HepG2 (cell line): ENCODE measurements at regions not wholly inside any gene's neighbourhood (a gene's known extent, or its start where the extent isn't known, plus 50 kb on each side); places are given as distances from the start of the nearest gene placed in this dataset.

Source experiments
- ATAC-seq: fragments of 200-7000 bp; cut with Tn5 transposase; 3 replicates; pipeline ENCODE4 v1.9.1; 2020; ENCODE audit warnings: mild to moderate bottlenecking, moderate library complexity
- BruUV-seq: library from RNA; stranded (reverse); fragments of 400-500 nt; replicated peaks from 2 replicates; lab custom pipeline; 2021; lab: Mats Ljungman, UMichigan
- CTCF ChIA-PET: fragments of 300-600 bp; formaldehyde crosslinking; extraction: SDS; loops from one replicate; lab custom pipeline; 2021; ENCODE audit warnings: low total read pairs, inconsistent platforms, low intra/inter-chr PET ratio; lab: Yijun Ruan, JAX
- POLR2A ChIA-PET: fragments of 350-600 bp; sonication (Branson Sonifier 250); formaldehyde crosslinking; loops from one replicate; lab custom pipeline; 2020; ENCODE audit warnings: antibody characterized with exemption, inconsistent platforms; lab: Yijun Ruan, JAX
- DNase-seq: peaks from one replicate; pipeline ENCODE4 v3.0.0-alpha.2; 2015; ENCODE audit warnings: low spot score
- FAIRE-seq: peaks from 3 replicates; lab custom pipeline; 2011; peaks lifted over from hg19 to GRCh38; lab: Jason Lieb, UNC
- H2AFZ ChIP-seq: one replicate; pipeline ENCODE4 v1.6.1; 2011; ENCODE audit warnings: low read length, inconsistent platforms
- H3K27ac ChIP-seq: fragments of 300-600 bp; 3 replicates; pipeline ENCODE4 v1.8.0; 2011; ENCODE audit warnings: mixed run types, mild to moderate bottlenecking, mixed read lengths, low read length, inconsistent platforms; ENCODE audit not compliant: insufficient read depth; ENCODE audit errors: extremely low read length
- H3K27me3 ChIP-seq, 2 experiments: fragments of 200-600 bp in 1 of 2; 2 replicates in 1 of 2; 3 replicates in 1 of 2; pipeline versions ENCODE4 v1.6.0 to v1.8.0; 2011; ENCODE audit warnings: low read length in 2 of 2, mild to moderate bottlenecking in 2 of 2, moderate library complexity in 2 of 2, inconsistent platforms in 1 of 2; ENCODE audit not compliant: insufficient read depth in 2 of 2, control insufficient read depth in 1 of 2
- H3K36me3 ChIP-seq, 2 experiments: fragments of 200-600 bp in 1 of 2; replicated peaks in 1 of 2; 2 replicates in 1 of 2; 3 replicates in 1 of 2; pipeline versions ENCODE4 v1.5.1 to v1.8.0; 2011; ENCODE audit warnings: low read length in 2 of 2, inconsistent platforms in 1 of 2; ENCODE audit not compliant: insufficient read depth in 2 of 2, control insufficient read depth in 1 of 2
- H3K4me1 ChIP-seq: 2 replicates; pipeline ENCODE4 v1.5.1; 2012; ENCODE audit warnings: low read length, inconsistent platforms; ENCODE audit not compliant: insufficient read depth
- H3K4me2 ChIP-seq: 2 replicates; pipeline ENCODE4 v1.6.0; 2011; ENCODE audit warnings: low read depth, low read length, inconsistent platforms
- H3K4me3 ChIP-seq, 3 experiments: fragments of 200-600 bp in 1 of 3; sonication (generic), shearing (Covaris generic) in 1 of 3; replicated peaks in 1 of 3; 2 replicates each; pipeline ENCODE4 v1.5.1; 2011 to 2016; ENCODE audit warnings: low read length in 3 of 3, inconsistent platforms in 2 of 3, low read depth in 2 of 3, mild to moderate bottlenecking in 2 of 3, control low read depth in 1 of 3, mixed read lengths in 1 of 3; ENCODE audit not compliant: insufficient read depth in 1 of 3
- H3K79me2 ChIP-seq: one replicate; pipeline ENCODE4 v1.6.1; 2011; ENCODE audit warnings: low read length, inconsistent platforms; ENCODE audit not compliant: insufficient read depth
- H3K9ac ChIP-seq: 2 replicates; pipeline ENCODE4 v1.6.0; 2011; ENCODE audit warnings: mild to moderate bottlenecking, low read depth, low read length, inconsistent platforms; ENCODE audit not compliant: insufficient read depth
- H3K9me3 ChIP-seq: 2 replicates; pipeline ENCODE4 v1.5.1; 2012; ENCODE audit warnings: mild to moderate bottlenecking, low read length
- H4K20me1 ChIP-seq: 2 replicates; pipeline ENCODE4 v1.6.0; 2011; ENCODE audit warnings: inconsistent platforms, mild to moderate bottlenecking, low read length, moderate library complexity; ENCODE audit not compliant: insufficient read depth
- DPF2 ChIP-seq: sonication (generic); formaldehyde crosslinking; IDR thresholded peaks from 2 replicates; pipeline ENCODE4 v1.4.0; 2020; ENCODE audit warnings: mild to moderate bottlenecking, low read depth, missing genetic modification reagents, borderline replicate concordance
- FOXO1 ChIP-seq: sonication (generic); formaldehyde crosslinking; IDR thresholded peaks from 2 replicates; pipeline ENCODE4 v1.4.0; 2020; ENCODE audit warnings: missing genetic modification reagents
- FOXP4 ChIP-seq: sonication (generic); formaldehyde crosslinking; IDR thresholded peaks from 2 replicates; pipeline ENCODE4 v1.4.0; 2020; ENCODE audit warnings: missing genetic modification reagents
- HMGA1 ChIP-seq: sonication (generic); formaldehyde crosslinking; conservative IDR thresholded peaks from 2 replicates; pipeline ENCODE4 v1.4.0; 2020; ENCODE audit warnings: missing genetic modification reagents
- JUNB ChIP-seq: sonication (generic); formaldehyde crosslinking; IDR thresholded peaks from 2 replicates; pipeline ENCODE4 v1.8.0; 2022; ENCODE audit warnings: missing genetic modification reagents, mild to moderate bottlenecking, borderline replicate concordance
- NFE2L2 ChIP-seq: fragments of 150-350 bp; IDR thresholded peaks from 2 replicates; pipeline ENCODE4 v1.6.1; 2014; ENCODE audit warnings: low read length
- ONECUT2 ChIP-seq: sonication (generic); formaldehyde crosslinking; IDR thresholded peaks from 2 replicates; pipeline ENCODE4 v1.4.0; 2020; ENCODE audit warnings: missing genetic modification reagents
- RBM22 ChIP-seq: fragments of 200-400 bp; formaldehyde crosslinking; optimal IDR thresholded peaks from 2 replicates; pipeline ENCODE3; 2017; ENCODE audit warnings: mild to moderate bottlenecking, low read length, moderate library complexity
- RERE ChIP-seq: IDR thresholded peaks from 2 replicates; pipeline ENCODE4 v1.6.1; 2016; ENCODE audit warnings: low read depth, missing genetic modification reagents, missing compliant biosample characterization
- SIX1 ChIP-seq: sonication (generic); formaldehyde crosslinking; IDR thresholded peaks from 2 replicates; pipeline ENCODE4 v1.4.0; 2020; ENCODE audit warnings: missing genetic modification reagents, borderline replicate concordance
- SRSF1 ChIP-seq: fragments of 200-400 bp; formaldehyde crosslinking; optimal IDR thresholded peaks from 2 replicates; pipeline ENCODE3; 2017; ENCODE audit warnings: mild to moderate bottlenecking, low read depth, low read length, moderate library complexity
- TCF7 ChIP-seq: sonication (generic); IDR thresholded peaks from 2 replicates; pipeline ENCODE4 v1.6.1; 2016; ENCODE audit warnings: antibody characterized with exemption, low read depth
- TMF1 ChIP-seq: sonication (generic); formaldehyde crosslinking; IDR thresholded peaks from 2 replicates; pipeline ENCODE4 v1.8.1; 2022; ENCODE audit warnings: low read depth, missing genetic modification reagents
- ZBTB7A ChIP-seq: sonication (generic); formaldehyde crosslinking; IDR thresholded peaks from 2 replicates; pipeline ENCODE4 v1.8.0; 2022; ENCODE audit warnings: mild to moderate bottlenecking, missing genetic modification reagents
- ZFYVE20 ChIP-seq: sonication (generic); formaldehyde crosslinking; IDR thresholded peaks from 2 replicates; pipeline ENCODE4 v1.8.0; 2023; ENCODE audit warnings: low read depth, mild to moderate bottlenecking, moderate library complexity, missing genetic modification reagents, borderline replicate concordance
- ZNF234 ChIP-seq: sonication (generic); formaldehyde crosslinking; conservative IDR thresholded peaks from 2 replicates; pipeline ENCODE4 v1.5.1; 2020; ENCODE audit warnings: mild to moderate bottlenecking, missing genetic modification reagents
- ZNF776 ChIP-seq: sonication (generic); formaldehyde crosslinking; IDR thresholded peaks from 2 replicates; pipeline ENCODE4 v1.4.0; 2020; ENCODE audit warnings: mild to moderate bottlenecking, missing genetic modification reagents
- WGBS: methylation state at CpG from one replicate; pipeline ENCODE4 v1.1.6; 2017; ENCODE audit warnings: low lambda C conversion rate; 5-methylcytosine and 5-hydroxymethylcytosine counted together
- in situ Hi-C: cut with HindIII; loops from 2 replicates; pipeline ENCODE4 v1.10.0; 2017; ENCODE audit warnings: low pct_unique_long_range_greater_than_20kb; ENCODE audit not compliant: extremely low pct_ligation_motif_present
- intact Hi-C: fragments of 100-400 bp; cut with micrococcal nuclease; formaldehyde crosslinking; loops from one replicate; pipeline ENCODE4 v1.10.0; 2022; ENCODE audit not compliant: unreplicated experiment
- TF ChIP-seq, protein P1 (sequence below): IDR thresholded peaks from 2 replicates; pipeline ENCODE4 v1.6.1; 2016; ENCODE audit warnings: mild to moderate bottlenecking

DNA sequence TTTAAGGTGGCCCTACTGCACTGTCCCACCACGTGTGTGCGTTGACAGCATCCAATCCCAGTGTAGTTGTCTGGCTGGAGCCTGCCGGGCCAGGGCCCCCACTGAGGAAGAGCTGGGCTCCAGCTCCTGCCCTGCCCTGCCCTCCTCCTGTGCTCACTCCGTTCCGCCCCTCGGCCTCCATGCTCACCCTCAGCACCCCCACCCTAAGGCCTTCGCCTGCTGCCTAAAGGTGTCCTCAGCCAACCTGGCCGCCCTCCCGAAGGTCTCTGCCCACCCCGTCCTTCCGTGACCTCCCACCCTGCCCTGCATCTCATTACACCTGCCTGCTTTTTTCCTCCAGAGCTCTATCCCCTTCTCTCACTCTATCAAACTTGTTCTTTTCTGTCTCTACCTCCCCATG, 118.0 kb downstream of the TPRA1 start:
- no peaks in the 10 kb centered on the region for H4K20me1 ChIP-seq
- H3K79me2 ChIP-seq, result no peaks in the 10 kb centered on the region
- WGBS, result 52% methylated on average over 11 of the region's 11 CpGs
- no peak for TF ChIP-seq RBM22
- no peak for TF ChIP-seq RERE (CRISPR knock-in tag)
- no peak for TF ChIP-seq TCF7
- no peak for TF ChIP-seq TMF1 (CRISPR knock-in tag)
- TF ChIP-seq DPF2 (CRISPR knock-in tag), result no peak
- TF ChIP-seq FOXP4 (CRISPR knock-in tag), result no peak
- no peak for TF ChIP-seq JUNB (CRISPR knock-in tag)
- no peak for TF ChIP-seq ZNF234
- no peak for TF ChIP-seq ZNF776
- TF ChIP-seq SIX1 (CRISPR knock-in tag), result no peak
- TF ChIP-seq SRSF1, result no peak
- TF ChIP-seq ONECUT2 (CRISPR knock-in tag), result no peak
- TF ChIP-seq, protein P1, sequence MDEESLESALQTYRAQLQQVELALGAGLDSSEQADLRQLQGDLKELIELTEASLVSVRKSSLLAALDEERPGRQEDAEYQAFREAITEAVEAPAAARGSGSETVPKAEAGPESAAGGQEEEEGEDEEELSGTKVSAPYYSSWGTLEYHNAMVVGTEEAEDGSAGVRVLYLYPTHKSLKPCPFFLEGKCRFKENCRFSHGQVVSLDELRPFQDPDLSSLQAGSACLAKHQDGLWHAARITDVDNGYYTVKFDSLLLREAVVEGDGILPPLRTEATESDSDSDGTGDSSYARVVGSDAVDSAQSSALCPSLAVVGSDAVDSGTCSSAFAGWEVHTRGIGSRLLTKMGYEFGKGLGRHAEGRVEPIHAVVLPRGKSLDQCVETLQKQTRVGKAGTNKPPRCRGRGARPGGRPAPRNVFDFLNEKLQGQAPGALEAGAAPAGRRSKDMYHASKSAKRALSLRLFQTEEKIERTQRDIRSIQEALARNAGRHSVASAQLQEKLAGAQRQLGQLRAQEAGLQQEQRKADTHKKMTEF (CRISPR knock-in tag), result no peak
- no peak for TF ChIP-seq FOXO1 (CRISPR knock-in tag)
- TF ChIP-seq NFE2L2, result no peak
- TF ChIP-seq HMGA1 (CRISPR knock-in tag), result no peak
- TF ChIP-seq ZFYVE20 (CRISPR knock-in tag), result no peak
- TF ChIP-seq ZBTB7A (CRISPR knock-in tag), result no peak
- no TSS peak for BruUV-seq
- in situ Hi-C loops (no loop called here), intact Hi-C loops (loop anchor here (10.0 kb wide), 1 partner anchor 918 kb away; the partner anchor contains the start of gene C3orf22)
- no peak for ATAC-seq
- no peaks in the 10 kb centered on the region for H3K9me3 ChIP-seq
- H3K27me3 ChIP-seq, result peaks cover 2 to 6% of the 10 kb centered on the region in 2 experiments; a peak in 1 of 5 replicates
- POLR2A ChIA-PET, result no interaction called here
- no peak overlapping the region for H3K4me3 ChIP-seq
- peaks cover 24% of the 10 kb centered on the region for H3K4me1 ChIP-seq
- no peak overlapping the region for H2AFZ ChIP-seq
- no peak overlapping the region for H3K4me2 ChIP-seq
- no peak overlapping the region for H3K27ac ChIP-seq
- FAIRE-seq, result no peak
- DNase-seq, result no peak
- no peaks in the 10 kb centered on the region for H3K36me3 ChIP-seq
- no peak overlapping the region for H3K9ac ChIP-seq
- CTCF ChIA-PET, result no interaction called here
